ENCODE measurements at regions not wholly inside any gene's neighbourhood (a gene's known extent, or its start where the extent isn't known, plus 50 kb on each side); places are given as distances from the start of the nearest gene placed in this dataset.

- Histone ChIP-seq H3K4me1 (no peaks in the 10 kb centered on the region), H3K27me3 (replicated peaks; ENCODE audit: control insufficient read depth, insufficient read depth, low read length) (no peaks in the 10 kb centered on the region), H3K36me3 (ENCODE audit: control insufficient read depth, insufficient read depth, low read length) (no peaks in the 10 kb centered on the region), H3K4me3 (ENCODE audit: low read depth, low read length) (no peak overlapping the region), H3K9me3 (no peaks in the 10 kb centered on the region)
- Mint-ChIP-seq H3K27ac (ENCODE audit: unreplicated experiment) (no peak overlapping the region), H3K4me3 (ENCODE audit: unreplicated experiment) (no peak overlapping the region), H3K36me3 (ENCODE audit: insufficient read depth, unreplicated experiment) (no peaks in the 10 kb centered on the region), H3K27me3 (ENCODE audit: insufficient read depth, unreplicated experiment) (no peaks in the 10 kb centered on the region), H3K4me1 (ENCODE audit: low read depth, unreplicated experiment) (no peaks in the 10 kb centered on the region), H3K9me3 (ENCODE audit: unreplicated experiment) (no peaks in the 10 kb centered on the region)
- no TSS peak for BruUV-seq (replicated peaks)
- no peak for DNase-seq
- CTCF ChIA-PET, result no interaction called here
- TF ChIP-seq, protein P1, sequence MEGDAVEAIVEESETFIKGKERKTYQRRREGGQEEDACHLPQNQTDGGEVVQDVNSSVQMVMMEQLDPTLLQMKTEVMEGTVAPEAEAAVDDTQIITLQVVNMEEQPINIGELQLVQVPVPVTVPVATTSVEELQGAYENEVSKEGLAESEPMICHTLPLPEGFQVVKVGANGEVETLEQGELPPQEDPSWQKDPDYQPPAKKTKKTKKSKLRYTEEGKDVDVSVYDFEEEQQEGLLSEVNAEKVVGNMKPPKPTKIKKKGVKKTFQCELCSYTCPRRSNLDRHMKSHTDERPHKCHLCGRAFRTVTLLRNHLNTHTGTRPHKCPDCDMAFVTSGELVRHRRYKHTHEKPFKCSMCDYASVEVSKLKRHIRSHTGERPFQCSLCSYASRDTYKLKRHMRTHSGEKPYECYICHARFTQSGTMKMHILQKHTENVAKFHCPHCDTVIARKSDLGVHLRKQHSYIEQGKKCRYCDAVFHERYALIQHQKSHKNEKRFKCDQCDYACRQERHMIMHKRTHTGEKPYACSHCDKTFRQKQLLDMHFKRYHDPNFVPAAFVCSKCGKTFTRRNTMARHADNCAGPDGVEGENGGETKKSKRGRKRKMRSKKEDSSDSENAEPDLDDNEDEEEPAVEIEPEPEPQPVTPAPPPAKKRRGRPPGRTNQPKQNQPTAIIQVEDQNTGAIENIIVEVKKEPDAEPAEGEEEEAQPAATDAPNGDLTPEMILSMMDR (IDR thresholded peaks at IDR 0.05; ENCODE audit: insufficient read depth in 1 of 2, low read depth in 1 of 2, low read length in 1 of 2, severe bottlenecking in 1 of 2, unreplicated experiment in 1 of 2), result no peak
- POLR2A ChIA-PET, result no interaction called here
- intact Hi-C loops (cut with micrococcal nuclease; ENCODE audit: unreplicated experiment), result no loop called here
Observed at GRCh38 chr1:115577513-115577912, 64.3 kb upstream of the VANGL1 start.

DNA sequence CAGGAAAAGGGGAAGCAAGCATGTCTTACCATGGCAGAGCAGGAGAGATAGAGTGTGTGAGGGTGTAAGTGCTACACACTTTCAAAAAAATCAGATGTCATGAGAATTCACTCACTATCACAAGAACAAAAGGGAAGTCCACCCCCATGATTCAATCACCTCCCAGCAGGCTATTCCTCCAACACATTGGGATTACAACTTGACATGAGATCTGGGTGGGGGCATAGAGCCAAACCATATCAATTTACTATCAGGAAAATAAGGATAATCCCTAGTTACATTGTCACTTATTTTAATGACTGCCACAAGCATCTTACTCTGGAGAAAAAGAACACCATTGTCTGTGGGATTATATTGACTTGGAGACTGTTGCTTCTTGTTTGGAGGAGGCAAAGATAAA lies 66.1 kb upstream of the VANGL1 start:
- H3K36me3 ChIP-seq (ENCODE audit: control insufficient read depth, insufficient read depth, low read length), result no peaks in the 10 kb centered on the region
- H3K9me3 ChIP-seq, result no peaks in the 10 kb centered on the region
- no TSS peak for BruUV-seq (replicated peaks)
- Mint-ChIP-seq H3K9me3 (ENCODE audit: unreplicated experiment) (no peaks in the 10 kb centered on the region), H3K4me1 (ENCODE audit: low read depth, unreplicated experiment) (no peaks in the 10 kb centered on the region), H3K27me3 (ENCODE audit: insufficient read depth, unreplicated experiment) (no peaks in the 10 kb centered on the region), H3K4me3 (ENCODE audit: unreplicated experiment) (no peak overlapping the region), H3K27ac (ENCODE audit: unreplicated experiment) (no peak overlapping the region), H3K36me3 (ENCODE audit: insufficient read depth, unreplicated experiment) (no peaks in the 10 kb centered on the region)
- no peak for DNase-seq
- H3K4me1 ChIP-seq, result no peaks in the 10 kb centered on the region
- intact Hi-C loops (cut with micrococcal nuclease; ENCODE audit: unreplicated experiment), result no loop called here
- ChIA-PET CTCF (no interaction called here), POLR2A (no interaction called here)
- TF ChIP-seq, protein P1 (IDR thresholded peaks at IDR 0.05; ENCODE audit: insufficient read depth in 1 of 2, low read depth in 1 of 2, low read length in 1 of 2, severe bottlenecking in 1 of 2, unreplicated experiment in 1 of 2), result no peak
- H3K27me3 ChIP-seq (replicated peaks; ENCODE audit: control insufficient read depth, insufficient read depth, low read length), result no peaks in the 10 kb centered on the region
- no peak overlapping the region for H3K4me3 ChIP-seq (ENCODE audit: low read depth, low read length)

GRCh38 chr1:115572710-115573109 lies 69.1 kb upstream of the VANGL1 start:
- no peak overlapping the region for H3K27ac Mint-ChIP-seq (ENCODE audit: unreplicated experiment)
- ChIA-PET POLR2A (no interaction called here), CTCF (no interaction called here)
- H3K36me3 ChIP-seq (ENCODE audit: control insufficient read depth, insufficient read depth, low read length), result no peaks in the 10 kb centered on the region
- H3K9me3 ChIP-seq, result no peaks in the 10 kb centered on the region
- intact Hi-C loops (cut with micrococcal nuclease; ENCODE audit: unreplicated experiment), result no loop called here
- H3K4me1 Mint-ChIP-seq (ENCODE audit: low read depth, unreplicated experiment), result no peaks in the 10 kb centered on the region
- H3K27me3 Mint-ChIP-seq (ENCODE audit: insufficient read depth, unreplicated experiment), result no peaks in the 10 kb centered on the region
- H3K9me3 Mint-ChIP-seq (ENCODE audit: unreplicated experiment), result peaks cover 16% of the 10 kb centered on the region
- no TSS peak for BruUV-seq (replicated peaks)
- TF ChIP-seq, protein P1 (IDR thresholded peaks at IDR 0.05; ENCODE audit: insufficient read depth in 1 of 2, low read depth in 1 of 2, low read length in 1 of 2, severe bottlenecking in 1 of 2, unreplicated experiment in 1 of 2), result no peak
- DNase-seq, result no peak
- no peaks in the 10 kb centered on the region for H3K36me3 Mint-ChIP-seq (ENCODE audit: insufficient read depth, unreplicated experiment)
- no peaks in the 10 kb centered on the region for H3K27me3 ChIP-seq (replicated peaks; ENCODE audit: control insufficient read depth, insufficient read depth, low read length)
- H3K4me3 Mint-ChIP-seq (ENCODE audit: unreplicated experiment), result no peak overlapping the region
- no peaks in the 10 kb centered on the region for H3K4me1 ChIP-seq
- H3K4me3 ChIP-seq (ENCODE audit: low read depth, low read length), result no peak overlapping the region

Measured in Caco-2 (cell line).